Fibroblast of lung (primary cell): ENCODE measurements at regions not wholly inside any gene's neighbourhood (a gene's known extent, or its start where the extent isn't known, plus 50 kb on each side); places are given as distances from the start of the nearest gene placed in this dataset.

Experiments used
- CTCF ChIP-seq, 2 donors: IDR thresholded peaks in 1 of 2; conservative IDR thresholded peaks in 1 of 2; 1 replicate in 1 of 2; 2 replicates in 1 of 2; pipeline ENCODE4 v1.5.1; 2011 to 2012; ENCODE audit warnings: low read length in 2 of 2, control low read depth in 1 of 2, inconsistent platforms in 1 of 2, low read depth in 1 of 2, mild to moderate bottlenecking in 1 of 2
- EZH2 ChIP-seq: IDR thresholded peaks from 2 replicates; pipeline ENCODE4 v1.5.1; 2012; ENCODE audit warnings: low read length, control low read depth, mild to moderate bottlenecking; ENCODE audit errors: missing control alignments

DNA sequence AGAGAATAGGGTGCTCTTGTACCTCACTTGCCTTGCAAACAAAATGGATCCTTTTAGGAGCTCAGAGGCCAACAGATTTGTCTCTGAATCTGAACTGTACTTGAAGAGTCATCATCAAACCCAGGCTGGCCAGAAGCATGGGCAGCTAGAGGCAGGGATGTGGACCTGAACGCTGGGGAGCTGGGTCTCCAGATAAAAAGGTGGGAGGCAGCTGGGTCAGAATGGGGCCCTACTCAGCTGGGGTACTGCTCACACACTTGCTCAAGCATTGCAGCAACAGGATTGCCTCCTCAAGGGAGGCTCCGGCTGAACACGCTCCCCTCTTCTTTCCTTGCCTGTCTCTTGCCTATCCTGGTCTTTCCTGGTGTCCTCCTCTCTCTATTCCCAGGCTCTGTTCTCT, 57.3 kb upstream of the SIX3 start:
- TF ChIP-seq CTCF (conservative IDR thresholded peaks at IDR 0.05 in 1 of 2, IDR thresholded peaks at IDR 0.05 in 1 of 2; ENCODE audit: low read depth in 1 of 2, low read length in 2 of 2) (no peak), EZH2 (no peak)
